ENCODE measurements at regions not wholly inside any gene's neighbourhood (a gene's known extent, or its start where the extent isn't known, plus 50 kb on each side); places are given as distances from the start of the nearest gene placed in this dataset.
A peak's percentile ranks its signal among the peaks of the same experiment; 100 is the strongest.

GRCh38 chr4:89587364-89587763, 249.6 kb downstream of the SNCA start:
- no peak overlapping the region for H3K4me3 ChIP-seq (ENCODE audit: low read depth, low read length)
- no peak for TF ChIP-seq CTCF (IDR thresholded peaks at IDR 0.05; ENCODE audit: insufficient read depth, low read depth, low read length)
- DNase-seq (ENCODE audit: low read depth) = no peak

GRCh38 chr4:89586864-89587263, 250.1 kb downstream of the SNCA start:
- peak; percentile 26 for TF ChIP-seq CTCF (IDR thresholded peaks at IDR 0.05; ENCODE audit: insufficient read depth, low read depth, low read length)
- no peak overlapping the region for H3K4me3 ChIP-seq (ENCODE audit: low read depth, low read length)
- peak; percentile 22 for DNase-seq (ENCODE audit: low read depth)

- H3K4me3 ChIP-seq (ENCODE audit: low read depth, low read length) = no peak overlapping the region
- peak; percentile 8 for DNase-seq (ENCODE audit: low read depth)
- no peak for TF ChIP-seq CTCF (IDR thresholded peaks at IDR 0.05; ENCODE audit: insufficient read depth, low read depth, low read length)
These were observed 250.6 kb downstream of the SNCA start for GRCh38 chr4:89586318-89586717.

GRCh38 chr4:89582756-89583505, 254.0 kb downstream of the SNCA start:
- DNase-seq (ENCODE audit: low read depth) = no peak

GRCh38 chr4:89579771-89580170, 257.2 kb downstream of the SNCA start:
- no peak for TF ChIP-seq CTCF (IDR thresholded peaks at IDR 0.05; ENCODE audit: insufficient read depth, low read depth, low read length)
- DNase-seq (ENCODE audit: low read depth) = no peak
- no peak overlapping the region for H3K4me3 ChIP-seq (ENCODE audit: low read depth, low read length)

More at GRCh38 chr4:89582756-89583505, 254.0 kb downstream of the SNCA start:
- no peak overlapping the region for H3K4me3 ChIP-seq (ENCODE audit: low read depth, low read length)
- TF ChIP-seq CTCF (IDR thresholded peaks at IDR 0.05; ENCODE audit: insufficient read depth, low read depth, low read length) = no peak

GRCh38 chr4:89576246-89576645, 260.7 kb downstream of the SNCA start:
- TF ChIP-seq CTCF (IDR thresholded peaks at IDR 0.05; ENCODE audit: insufficient read depth, low read depth, low read length) = no peak

GRCh38 chr4:89575840-89576239, 261.1 kb downstream of the SNCA start:
- H3K4me3 ChIP-seq (ENCODE audit: low read depth, low read length) = no peak overlapping the region
- no peak for DNase-seq (ENCODE audit: low read depth)
- TF ChIP-seq CTCF (IDR thresholded peaks at IDR 0.05; ENCODE audit: insufficient read depth, low read depth, low read length) = no peak

More at GRCh38 chr4:89576246-89576645, 260.7 kb downstream of the SNCA start:
- no peak overlapping the region for H3K4me3 ChIP-seq (ENCODE audit: low read depth, low read length)
- DNase-seq (ENCODE audit: low read depth) = no peak
